ENCODE measurements at regions not wholly inside any gene's neighbourhood (a gene's known extent, or its start where the extent isn't known, plus 50 kb on each side); places are given as distances from the start of the nearest gene placed in this dataset.

GRCh38 chr21:22319435-22319834 lies 1321.2 kb downstream of the NCAM2 start:
- TF ChIP-seq CTCF (IDR thresholded peaks at IDR 0.05) (no peak), ZFX (IDR thresholded peaks at IDR 0.05; ENCODE audit: borderline replicate concordance) (no peak)

Data from 22Rv1 (cell line).